Trophoblast cell (in vitro differentiated cells and primary cell): ENCODE measurements at regions not wholly inside any gene's neighbourhood (a gene's known extent, or its start where the extent isn't known, plus 50 kb on each side); places are given as distances from the start of the nearest gene placed in this dataset.

Source experiments
- DNase-seq, 2 donors: peaks; one replicate each; pipeline ENCODE4 v3.0.0-alpha.2; 2016
- H2AFZ ChIP-seq: 2 replicates; pipeline ENCODE4 v1.6.1; 2013; ENCODE audit warnings: low read length, moderate library complexity, mild to moderate bottlenecking; ENCODE audit not compliant: insufficient read depth, poor library complexity
- H2AK5ac ChIP-seq: 2 replicates; pipeline ENCODE4 v1.6.1; 2013; ENCODE audit warnings: mild to moderate bottlenecking, low read length
- H2BK120ac ChIP-seq: 2 replicates; pipeline ENCODE4 v1.6.1; 2013; ENCODE audit warnings: low read length, mild to moderate bottlenecking, moderate library complexity; ENCODE audit not compliant: insufficient read depth, poor library complexity
- H2BK12ac ChIP-seq: 2 replicates; pipeline ENCODE4 v1.6.1; 2013; ENCODE audit warnings: mild to moderate bottlenecking, low read length, moderate library complexity
- H2BK5ac ChIP-seq: 2 replicates; pipeline ENCODE4 v1.6.1; 2013; ENCODE audit warnings: low read length, low read depth, moderate library complexity, mild to moderate bottlenecking; ENCODE audit not compliant: poor library complexity
- H3K14ac ChIP-seq: 2 replicates; pipeline ENCODE4 v1.6.1; 2013; ENCODE audit warnings: mild to moderate bottlenecking, low read length
- H3K18ac ChIP-seq: 2 replicates; pipeline ENCODE4 v1.6.1; 2013; ENCODE audit warnings: mild to moderate bottlenecking, low read length
- H3K23ac ChIP-seq: 2 replicates; pipeline ENCODE4 v1.6.1; 2013; ENCODE audit warnings: low read length
- H3K27ac ChIP-seq: 2 replicates; pipeline ENCODE4 v1.5.1; 2013; ENCODE audit warnings: low read depth, mild to moderate bottlenecking, inconsistent platforms, low read length, moderate library complexity
- H3K27me3 ChIP-seq: 2 replicates; pipeline ENCODE4 v1.6.1; 2013; ENCODE audit warnings: inconsistent platforms, mild to moderate bottlenecking, low read length, moderate library complexity; ENCODE audit not compliant: insufficient read depth
- H3K36me3 ChIP-seq, 2 experiments: 1 replicate in 1 of 2; 2 replicates in 1 of 2; pipeline ENCODE4 v1.6.1; 2013; ENCODE audit warnings: low read length in 2 of 2, mild to moderate bottlenecking in 2 of 2, moderate library complexity in 1 of 2; ENCODE audit not compliant: insufficient read depth in 2 of 2, control insufficient read depth in 1 of 2
- H3K4ac ChIP-seq: 2 replicates; pipeline ENCODE4 v1.6.1; 2013; ENCODE audit warnings: low read depth, mild to moderate bottlenecking, low read length, moderate library complexity
- H3K4me1 ChIP-seq, 2 experiments: 1 replicate in 1 of 2; 2 replicates in 1 of 2; pipeline ENCODE4 v1.6.1; 2013; ENCODE audit warnings: low read length in 2 of 2, mild to moderate bottlenecking in 2 of 2, moderate library complexity in 1 of 2; ENCODE audit not compliant: insufficient read depth in 2 of 2, control insufficient read depth in 1 of 2
- H3K4me2 ChIP-seq: 2 replicates; pipeline ENCODE4 v1.6.1; 2013; ENCODE audit warnings: inconsistent platforms, mild to moderate bottlenecking, low read length, moderate library complexity
- H3K4me3 ChIP-seq: 2 replicates; pipeline ENCODE4 v1.5.1; 2013; ENCODE audit warnings: mild to moderate bottlenecking, low read depth, low read length, inconsistent platforms
- H3K79me1 ChIP-seq: one replicate; pipeline ENCODE4 v1.6.1; 2013; ENCODE audit warnings: low read length
- H3K79me2 ChIP-seq: 2 replicates; pipeline ENCODE4 v1.6.1; 2013; ENCODE audit warnings: low read length, mild to moderate bottlenecking; ENCODE audit not compliant: control insufficient read depth, insufficient read depth, poor library complexity
- H3K9ac ChIP-seq: 2 replicates; pipeline ENCODE4 v1.6.1; 2013; ENCODE audit warnings: mild to moderate bottlenecking, low read length
- H3K9me3 ChIP-seq: 2 replicates; pipeline ENCODE4 v1.6.1; 2013; ENCODE audit warnings: low read depth, mild to moderate bottlenecking, control low read depth, inconsistent platforms, low read length; ENCODE audit not compliant: insufficient read depth
- H4K12ac ChIP-seq: 2 replicates; pipeline ENCODE4 v1.6.1; 2013; ENCODE audit warnings: low read depth, mild to moderate bottlenecking, low read length, moderate library complexity
- H4K8ac ChIP-seq: 2 replicates; pipeline ENCODE4 v1.6.1; 2013; ENCODE audit warnings: low read depth, mild to moderate bottlenecking, low read length, moderate library complexity
- H4K91ac ChIP-seq: one replicate; pipeline ENCODE4 v1.6.1; 2013; ENCODE audit warnings: low read depth, mild to moderate bottlenecking, low read length, moderate library complexity
- WGBS: extraction: QIAGEN DNeasy Blood & Tissue Kit; methylation state at CpG from one replicate; pipeline ENCODE4 v1.1.7; 2013; ENCODE audit warnings: missing lambda C conversion rate; ENCODE audit not compliant: insufficient read length, insufficient coverage; ENCODE audit errors: extremely low coverage; 5-methylcytosine and 5-hydroxymethylcytosine counted together

- no peak overlapping the region for H3K4ac ChIP-seq
- no peak overlapping the region for H3K4me2 ChIP-seq
- H3K27ac ChIP-seq: no peak overlapping the region
- H3K4me3 ChIP-seq: no peak overlapping the region
- no peak overlapping the region for H2BK12ac ChIP-seq
- no peaks in the 10 kb centered on the region for H3K36me3 ChIP-seq
- H3K14ac ChIP-seq: no peak overlapping the region
- no peak overlapping the region for H3K18ac ChIP-seq
- H4K8ac ChIP-seq: no peak overlapping the region
- no peak overlapping the region for H2AFZ ChIP-seq
- H2BK5ac ChIP-seq: no peak overlapping the region
- H3K79me2 ChIP-seq: no peaks in the 10 kb centered on the region
- DNase-seq: no peak
- peaks cover 2% of the 10 kb centered on the region for H3K9me3 ChIP-seq
- H4K12ac ChIP-seq: no peak overlapping the region
- no CpG with 5 or more reads among the region's 13 CpGs for WGBS
- H2BK120ac ChIP-seq: no peak overlapping the region
- no peaks in the 10 kb centered on the region for H3K79me1 ChIP-seq
- no peak overlapping the region for H4K91ac ChIP-seq
- no peak overlapping the region for H2AK5ac ChIP-seq
- H3K23ac ChIP-seq: no peak overlapping the region
- H3K27me3 ChIP-seq: no peaks in the 10 kb centered on the region
- no peak overlapping the region for H3K9ac ChIP-seq
- H3K4me1 ChIP-seq: peaks cover 10 to 15% of the 10 kb centered on the region in 2 experiments
These were observed 130.6 kb upstream of the VSTM2B start for GRCh38 chr19:29395111-29395733.

- Histone ChIP-seq H2BK120ac (no peak overlapping the region), H3K27me3 (no peaks in the 10 kb centered on the region), H3K23ac (no peak overlapping the region), H3K4ac (no peak overlapping the region), H2AK5ac (no peak overlapping the region), H3K79me2 (no peaks in the 10 kb centered on the region), H3K14ac (no peak overlapping the region), H3K9ac (no peak overlapping the region), H4K12ac (no peak overlapping the region), H2AFZ (no peak overlapping the region), H3K79me1 (no peaks in the 10 kb centered on the region), H4K8ac (no peak overlapping the region), H3K4me1 (peaks cover 10 to 15% of the 10 kb centered on the region in 2 experiments), H3K27ac (no peak overlapping the region), H3K4me2 (no peak overlapping the region), H2BK5ac (no peak overlapping the region), H3K9me3 (peaks cover 2% of the 10 kb centered on the region), H3K36me3 (no peaks in the 10 kb centered on the region), H3K4me3 (no peak overlapping the region), H3K18ac (no peak overlapping the region), H4K91ac (no peak overlapping the region), H2BK12ac (no peak overlapping the region)
- WGBS: no CpG with 5 or more reads among the region's 4 CpGs
- DNase-seq: no peak
These were observed 129.9 kb upstream of the VSTM2B start for GRCh38 chr19:29395734-29396414.

- H4K91ac ChIP-seq: no peak overlapping the region
- H4K12ac ChIP-seq: no peak overlapping the region
- H4K8ac ChIP-seq: no peak overlapping the region
- no peak overlapping the region for H2BK12ac ChIP-seq
- H3K27ac ChIP-seq: no peak overlapping the region
- no peak overlapping the region for H2AFZ ChIP-seq
- H3K23ac ChIP-seq: no peak overlapping the region
- no peak overlapping the region for H3K4me2 ChIP-seq
- H3K4ac ChIP-seq: no peak overlapping the region
- no peaks in the 10 kb centered on the region for H3K79me1 ChIP-seq
- H3K27me3 ChIP-seq: no peaks in the 10 kb centered on the region
- no peak overlapping the region for H3K9ac ChIP-seq
- peaks cover 10 to 15% of the 10 kb centered on the region in 2 experiments for H3K4me1 ChIP-seq
- no CpG with 5 or more reads among the region's 2 CpGs for WGBS
- H3K36me3 ChIP-seq: no peaks in the 10 kb centered on the region
- H3K18ac ChIP-seq: no peak overlapping the region
- no peak overlapping the region for H2BK5ac ChIP-seq
- H2BK120ac ChIP-seq: no peak overlapping the region
- no peak overlapping the region for H2AK5ac ChIP-seq
- no peak overlapping the region for H3K4me3 ChIP-seq
- no peaks in the 10 kb centered on the region for H3K9me3 ChIP-seq
- no peaks in the 10 kb centered on the region for H3K79me2 ChIP-seq
- no peak for DNase-seq
- no peak overlapping the region for H3K14ac ChIP-seq
These were observed 128.9 kb upstream of the VSTM2B start for GRCh38 chr19:29396925-29397324.

GRCh38 chr19:29397748-29398147 lies 128.0 kb upstream of the VSTM2B start:
- H3K14ac ChIP-seq: no peak overlapping the region
- H4K12ac ChIP-seq: no peak overlapping the region
- no peak overlapping the region for H3K18ac ChIP-seq

More at GRCh38 chr19:29397748-29398147, 128.0 kb upstream of the VSTM2B start:
- DNase-seq: no peak
- Histone ChIP-seq H4K91ac (no peak overlapping the region), H3K36me3 (no peaks in the 10 kb centered on the region), H3K79me2 (no peaks in the 10 kb centered on the region), H2BK5ac (no peak overlapping the region), H4K8ac (no peak overlapping the region), H2AK5ac (no peak overlapping the region), H2AFZ (no peak overlapping the region), H2BK12ac (no peak overlapping the region), H3K9me3 (no peaks in the 10 kb centered on the region), H3K27me3 (no peaks in the 10 kb centered on the region), H3K79me1 (no peaks in the 10 kb centered on the region), H3K4me2 (no peak overlapping the region), H3K4me1 (peaks cover 10 to 15% of the 10 kb centered on the region in 2 experiments), H3K27ac (no peak overlapping the region), H3K9ac (no peak overlapping the region), H3K4ac (no peak overlapping the region), H3K23ac (no peak overlapping the region), H2BK120ac (no peak overlapping the region), H3K4me3 (no peak overlapping the region)
- no CpG with 5 or more reads among the region's 7 CpGs for WGBS
